ENCODE measurements at regions not wholly inside any gene's neighbourhood (a gene's known extent, or its start where the extent isn't known, plus 50 kb on each side); places are given as distances from the start of the nearest gene placed in this dataset.

GRCh38 chr2:239880396-239880795, 144.7 kb downstream of the NDUFA10 start:
- no peak for ATAC-seq
- TF ChIP-seq PATZ1 (CRISPR knock-in tag; IDR thresholded peaks at IDR 0.05; ENCODE audit: borderline replicate concordance) (no peak), ESRRG (CRISPR knock-in tag; IDR thresholded peaks at IDR 0.05) (no peak), CSRNP3 (CRISPR knock-in tag; IDR thresholded peaks at IDR 0.05) (no peak), ZNF565 (CRISPR knock-in tag; conservative IDR thresholded peaks at IDR 0.05; ENCODE audit: low read depth) (no peak), CSDC2 (CRISPR knock-in tag; IDR thresholded peaks at IDR 0.05) (no peak), GLIS3 (CRISPR knock-in tag; IDR thresholded peaks at IDR 0.05) (no peak), ZC3H10 (CRISPR knock-in tag; IDR thresholded peaks at IDR 0.05) (no peak), CREB5 (CRISPR knock-in tag; IDR thresholded peaks at IDR 0.05; ENCODE audit: low read depth) (no peak), TCF4 (CRISPR knock-in tag; IDR thresholded peaks at IDR 0.05; ENCODE audit: borderline replicate concordance) (no peak), BACH2 (CRISPR knock-in tag; IDR thresholded peaks at IDR 0.05; ENCODE audit: borderline replicate concordance) (no peak), ARNTL (CRISPR knock-in tag; IDR thresholded peaks at IDR 0.05; ENCODE audit: borderline replicate concordance, low read depth) (no peak), TOX (CRISPR knock-in tag; IDR thresholded peaks at IDR 0.05; ENCODE audit: borderline replicate concordance) (no peak), PPARA (CRISPR knock-in tag; IDR thresholded peaks at IDR 0.05; ENCODE audit: borderline replicate concordance) (no peak)

DNA sequence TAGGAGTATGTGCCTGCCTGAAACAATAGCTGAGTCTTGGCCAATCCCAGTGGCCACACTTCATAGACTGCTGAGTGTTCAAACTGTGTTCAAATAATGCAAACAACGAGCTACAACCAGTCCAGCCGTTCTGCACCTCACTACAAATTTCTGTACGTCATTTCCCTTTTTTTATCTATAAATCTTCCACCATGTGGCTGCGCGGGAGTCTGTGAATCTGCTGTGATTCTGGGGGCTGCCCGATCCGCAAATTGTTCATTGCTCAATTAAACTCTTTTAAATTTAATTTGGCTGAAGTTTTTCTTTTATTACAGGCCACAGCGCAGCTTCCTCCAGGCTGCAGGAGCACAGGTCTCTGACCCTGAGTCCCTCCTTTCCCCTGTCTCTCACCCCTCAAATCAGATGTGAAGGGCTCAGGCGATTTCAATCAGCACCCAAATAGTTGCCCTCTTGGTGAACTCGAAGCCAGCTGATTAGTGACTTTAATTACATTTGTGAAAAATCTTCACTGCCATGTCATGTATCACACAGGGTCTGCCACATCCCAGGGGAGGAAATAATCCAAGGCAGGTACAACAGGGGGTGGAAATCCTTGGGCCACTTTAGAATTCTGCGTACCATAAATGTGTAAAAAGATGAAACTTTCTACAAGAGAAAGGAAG, 145.6 kb downstream of the NDUFA10 start:
- TF ChIP-seq TCF4 (CRISPR knock-in tag; IDR thresholded peaks at IDR 0.05; ENCODE audit: borderline replicate concordance): peak; percentile 88
- TF ChIP-seq, protein P1, sequence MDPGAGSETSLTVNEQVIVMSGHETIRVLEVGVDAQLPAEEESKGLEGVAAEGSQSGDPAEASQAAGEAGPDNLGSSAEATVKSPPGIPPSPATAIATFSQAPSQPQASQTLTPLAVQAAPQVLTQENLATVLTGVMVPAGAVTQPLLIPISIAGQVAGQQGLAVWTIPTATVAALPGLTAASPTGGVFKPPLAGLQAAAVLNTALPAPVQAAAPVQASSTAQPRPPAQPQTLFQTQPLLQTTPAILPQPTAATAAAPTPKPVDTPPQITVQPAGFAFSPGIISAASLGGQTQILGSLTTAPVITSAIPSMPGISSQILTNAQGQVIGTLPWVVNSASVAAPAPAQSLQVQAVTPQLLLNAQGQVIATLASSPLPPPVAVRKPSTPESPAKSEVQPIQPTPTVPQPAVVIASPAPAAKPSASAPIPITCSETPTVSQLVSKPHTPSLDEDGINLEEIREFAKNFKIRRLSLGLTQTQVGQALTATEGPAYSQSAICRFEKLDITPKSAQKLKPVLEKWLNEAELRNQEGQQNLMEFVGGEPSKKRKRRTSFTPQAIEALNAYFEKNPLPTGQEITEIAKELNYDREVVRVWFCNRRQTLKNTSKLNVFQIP (CRISPR knock-in tag; IDR thresholded peaks at IDR 0.05; ENCODE audit: borderline replicate concordance, low read depth): no peak
- peak; percentile 69; the same call in 1 of the 2 replicates for TF ChIP-seq TSHZ2 (CRISPR knock-in tag; IDR thresholded peaks at IDR 0.05)
- ATAC-seq: no peak

DNA sequence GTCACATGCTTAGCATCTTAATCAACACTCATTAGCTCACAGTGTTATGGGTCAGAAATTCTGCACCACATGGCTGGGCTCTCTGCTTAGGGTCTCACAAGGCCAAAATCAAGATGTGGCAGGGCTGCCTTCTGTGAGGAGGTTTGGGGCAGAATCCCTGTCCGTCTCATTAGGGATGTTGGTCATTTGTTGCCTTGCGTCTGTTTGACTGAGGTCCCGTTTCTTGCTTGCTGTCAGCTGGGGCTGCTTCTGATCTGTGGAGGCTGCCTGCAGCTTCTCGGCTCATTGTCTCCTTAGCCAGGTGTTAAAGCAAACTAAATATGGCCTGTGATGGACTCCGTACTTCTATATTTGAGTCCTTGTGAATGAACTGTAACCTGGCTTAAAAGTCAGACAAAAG, 146.5 kb downstream of the NDUFA10 start:
- no peak for ATAC-seq
- TF ChIP-seq SNAI2 (CRISPR knock-in tag; IDR thresholded peaks at IDR 0.05) (no peak), GLIS3 (CRISPR knock-in tag; IDR thresholded peaks at IDR 0.05) (no peak), BACH2 (CRISPR knock-in tag; IDR thresholded peaks at IDR 0.05; ENCODE audit: borderline replicate concordance) (no peak), ZFP3 (CRISPR knock-in tag; IDR thresholded peaks at IDR 0.05) (no peak), CREB5 (CRISPR knock-in tag; IDR thresholded peaks at IDR 0.05; ENCODE audit: low read depth) (no peak), ARNTL (CRISPR knock-in tag; IDR thresholded peaks at IDR 0.05; ENCODE audit: borderline replicate concordance, low read depth) (no peak), PATZ1 (CRISPR knock-in tag; IDR thresholded peaks at IDR 0.05; ENCODE audit: borderline replicate concordance) (no peak)
